ENCODE measurements at regions not wholly inside any gene's neighbourhood (a gene's known extent, or its start where the extent isn't known, plus 50 kb on each side); places are given as distances from the start of the nearest gene placed in this dataset.

DNA sequence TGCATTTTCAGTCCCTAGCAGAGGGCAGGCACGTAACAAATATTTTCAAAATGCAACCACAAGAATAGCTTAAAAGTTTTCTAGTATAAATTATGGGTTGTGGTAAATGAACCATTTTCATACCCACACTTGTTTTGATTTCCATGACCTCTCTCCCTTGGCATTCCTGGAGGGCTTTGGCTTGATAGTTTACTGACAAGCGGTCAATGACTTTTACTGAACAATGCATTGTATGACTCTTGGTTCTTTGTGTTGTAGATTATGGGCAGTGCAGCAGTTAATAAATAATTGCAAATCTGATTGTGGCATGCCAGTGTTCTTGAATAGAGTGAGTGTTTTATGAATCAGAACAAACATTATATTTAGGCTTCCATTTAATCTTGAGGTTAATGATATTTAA lies 285.2 kb upstream of the ARX start:
- H3K27me3 ChIP-seq (ENCODE audit: insufficient read depth), result no peaks in the 10 kb centered on the region
- no peaks in the 10 kb centered on the region for H3K4me1 ChIP-seq (ENCODE audit: control insufficient read depth in 1 of 2, insufficient read depth in 2 of 2, low read depth in 1 of 2, low read length in 1 of 2)
- no peaks in the 10 kb centered on the region for H3K9me2 ChIP-seq
- CTCF ChIA-PET, result no interaction called here
- no peak overlapping the region for H3K4me2 ChIP-seq
- POLR2A ChIA-PET, result no interaction called here
- H3K9me3 ChIP-seq, result no peaks in the 10 kb centered on the region
- WGBS (ENCODE audit: low lambda C conversion rate), result 13% methylated on average over 2 of the region's 2 CpGs
- no peak for DNase-seq
- no peaks in the 10 kb centered on the region for H4K20me1 ChIP-seq (ENCODE audit: insufficient read depth)
- H2AFZ ChIP-seq (ENCODE audit: low read depth), result no peak overlapping the region
- H3K27ac ChIP-seq (ENCODE audit: low read depth in 2 of 2, low read length in 1 of 2), result no peak overlapping the region
- TF ChIP-seq, protein P1, sequence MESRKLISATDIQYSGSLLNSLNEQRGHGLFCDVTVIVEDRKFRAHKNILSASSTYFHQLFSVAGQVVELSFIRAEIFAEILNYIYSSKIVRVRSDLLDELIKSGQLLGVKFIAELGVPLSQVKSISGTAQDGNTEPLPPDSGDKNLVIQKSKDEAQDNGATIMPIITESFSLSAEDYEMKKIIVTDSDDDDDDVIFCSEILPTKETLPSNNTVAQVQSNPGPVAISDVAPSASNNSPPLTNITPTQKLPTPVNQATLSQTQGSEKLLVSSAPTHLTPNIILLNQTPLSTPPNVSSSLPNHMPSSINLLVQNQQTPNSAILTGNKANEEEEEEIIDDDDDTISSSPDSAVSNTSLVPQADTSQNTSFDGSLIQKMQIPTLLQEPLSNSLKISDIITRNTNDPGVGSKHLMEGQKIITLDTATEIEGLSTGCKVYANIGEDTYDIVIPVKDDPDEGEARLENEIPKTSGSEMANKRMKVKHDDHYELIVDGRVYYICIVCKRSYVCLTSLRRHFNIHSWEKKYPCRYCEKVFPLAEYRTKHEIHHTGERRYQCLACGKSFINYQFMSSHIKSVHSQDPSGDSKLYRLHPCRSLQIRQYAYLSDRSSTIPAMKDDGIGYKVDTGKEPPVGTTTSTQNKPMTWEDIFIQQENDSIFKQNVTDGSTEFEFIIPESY (IDR thresholded peaks at IDR 0.05; ENCODE audit: borderline replicate concordance, low read depth), result no peak
- TF ChIP-seq FOXM1 (IDR thresholded peaks at IDR 0.05; ENCODE audit: low read depth), result no peak
- TF ChIP-seq NFIC (IDR thresholded peaks at IDR 0.05; ENCODE audit: borderline replicate concordance), result no peak
- no peak for TF ChIP-seq ELF1 (IDR thresholded peaks at IDR 0.05)
- no peak for TF ChIP-seq RXRA (IDR thresholded peaks at IDR 0.05; ENCODE audit: borderline replicate concordance, low read depth)
- TF ChIP-seq SMC3 (IDR thresholded peaks at IDR 0.05; ENCODE audit: low read depth, low read length), result no peak
- TF ChIP-seq NRF1 (IDR thresholded peaks at IDR 0.05; ENCODE audit: low read depth, low read length), result no peak
- TF ChIP-seq TEAD4 (IDR thresholded peaks at IDR 0.05; ENCODE audit: borderline replicate concordance, insufficient read depth), result no peak
- no peak for TF ChIP-seq GATA2 (CRISPR knock-in tag; IDR thresholded peaks at IDR 0.05)
- no peak for TF ChIP-seq JUND (IDR thresholded peaks at IDR 0.05)
- no peak for TF ChIP-seq CTCF (IDR thresholded peaks at IDR 0.05)
- TF ChIP-seq FOSL2 (IDR thresholded peaks at IDR 0.05; ENCODE audit: borderline replicate concordance, low read depth), result no peak
- no peak for TF ChIP-seq TAF1 (IDR thresholded peaks at IDR 0.05; ENCODE audit: borderline replicate concordance, low read depth, low read length)
- no peak for TF ChIP-seq RAD21 (IDR thresholded peaks at IDR 0.05; ENCODE audit: low read length)
- TF ChIP-seq REST (IDR thresholded peaks at IDR 0.05; ENCODE audit: low read depth, low read length), result no peak
- TF ChIP-seq, protein P2, sequence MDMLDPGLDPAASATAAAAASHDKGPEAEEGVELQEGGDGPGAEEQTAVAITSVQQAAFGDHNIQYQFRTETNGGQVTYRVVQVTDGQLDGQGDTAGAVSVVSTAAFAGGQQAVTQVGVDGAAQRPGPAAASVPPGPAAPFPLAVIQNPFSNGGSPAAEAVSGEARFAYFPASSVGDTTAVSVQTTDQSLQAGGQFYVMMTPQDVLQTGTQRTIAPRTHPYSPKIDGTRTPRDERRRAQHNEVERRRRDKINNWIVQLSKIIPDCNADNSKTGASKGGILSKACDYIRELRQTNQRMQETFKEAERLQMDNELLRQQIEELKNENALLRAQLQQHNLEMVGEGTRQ (IDR thresholded peaks at IDR 0.05; ENCODE audit: borderline replicate concordance, low read depth, low read length), result no peak
- no peak for TF ChIP-seq CHD2 (IDR thresholded peaks at IDR 0.05; ENCODE audit: low read length, partially characterized antibody)
- TF ChIP-seq POLR2AphosphoS5 (IDR thresholded peaks at IDR 0.05; ENCODE audit: low read depth, low read length), result no peak
- H3K36me3 ChIP-seq (replicated peaks in 1 of 2; ENCODE audit: control insufficient read depth in 1 of 2, insufficient read depth in 2 of 2, low read length in 1 of 2), result no peaks in the 10 kb centered on the region
- H3K4me3 ChIP-seq (ENCODE audit: low read depth in 2 of 2, low read length in 1 of 2), result no peak overlapping the region
- H3K79me2 ChIP-seq (ENCODE audit: insufficient read depth), result no peaks in the 10 kb centered on the region
- H3F3A ChIP-seq (replicated peaks; ENCODE audit: insufficient read depth), result no peaks in the 10 kb centered on the region
- H3K9ac ChIP-seq, result no peak overlapping the region
